ENCODE measurements at regions not wholly inside any gene's neighbourhood (a gene's known extent, or its start where the extent isn't known, plus 50 kb on each side); places are given as distances from the start of the nearest gene placed in this dataset.

GRCh38 chr9:129339539-129340157 is 161.6 kb upstream of the IER5L start:
- H3K4me1 Mint-ChIP-seq, result peaks cover 18% of the 10 kb centered on the region
- no peak overlapping the region for H3K4me3 Mint-ChIP-seq
- H3K9me3 Mint-ChIP-seq, result no peaks in the 10 kb centered on the region
- H3K36me3 Mint-ChIP-seq, result no peaks in the 10 kb centered on the region
- no peaks in the 10 kb centered on the region for H3K27me3 Mint-ChIP-seq
- H3K27ac Mint-ChIP-seq, result no peak overlapping the region

- no peaks in the 10 kb centered on the region for H3K9me3 Mint-ChIP-seq
- no peaks in the 10 kb centered on the region for H3K27me3 Mint-ChIP-seq
- no peak overlapping the region for H3K4me3 Mint-ChIP-seq
- peaks cover 22% of the 10 kb centered on the region for H3K4me1 Mint-ChIP-seq
- H3K36me3 Mint-ChIP-seq, result no peaks in the 10 kb centered on the region
- no peak overlapping the region for H3K27ac Mint-ChIP-seq
These were observed 160.8 kb upstream of the IER5L start for GRCh38 chr9:129338724-129339430.

- Mint-ChIP-seq H3K27ac (no peak overlapping the region), H3K4me1 (peaks cover 26% of the 10 kb centered on the region), H3K27me3 (no peaks in the 10 kb centered on the region), H3K4me3 (no peak overlapping the region), H3K36me3 (no peaks in the 10 kb centered on the region), H3K9me3 (no peaks in the 10 kb centered on the region)
These were observed 159.5 kb upstream of the IER5L start for GRCh38 chr9:129337336-129338140.

- no peaks in the 10 kb centered on the region for H3K36me3 Mint-ChIP-seq
- no peaks in the 10 kb centered on the region for H3K27me3 Mint-ChIP-seq
- H3K4me1 Mint-ChIP-seq, result peaks cover 26% of the 10 kb centered on the region
- no peak overlapping the region for H3K27ac Mint-ChIP-seq
- H3K4me3 Mint-ChIP-seq, result peak overlapping the region; percentile 82
- H3K9me3 Mint-ChIP-seq, result no peaks in the 10 kb centered on the region
These were observed 158.7 kb upstream of the IER5L start for GRCh38 chr9:129336601-129337331.

GRCh38 chr9:129336130-129336528 is 158.1 kb upstream of the IER5L start:
- Mint-ChIP-seq H3K4me3 (peak overlapping the region; percentile 82), H3K36me3 (no peaks in the 10 kb centered on the region), H3K27ac (no peak overlapping the region), H3K4me1 (peaks cover 26% of the 10 kb centered on the region), H3K27me3 (no peaks in the 10 kb centered on the region), H3K9me3 (no peaks in the 10 kb centered on the region)

- H3K4me1 Mint-ChIP-seq, result peaks cover 26% of the 10 kb centered on the region
- H3K36me3 Mint-ChIP-seq, result no peaks in the 10 kb centered on the region
- H3K9me3 Mint-ChIP-seq, result no peaks in the 10 kb centered on the region
- H3K27me3 Mint-ChIP-seq, result no peaks in the 10 kb centered on the region
- H3K4me3 Mint-ChIP-seq, result peak overlapping the region; percentile 82
- H3K27ac Mint-ChIP-seq, result no peak overlapping the region
These were observed 157.5 kb upstream of the IER5L start for GRCh38 chr9:129335464-129336129.

GRCh38 chr9:129334105-129334935 is 156.3 kb upstream of the IER5L start:
- Mint-ChIP-seq H3K4me1 (peaks cover 26% of the 10 kb centered on the region), H3K27ac (peak overlapping the region; percentile 44), H3K4me3 (peak overlapping the region; percentile 73), H3K9me3 (no peaks in the 10 kb centered on the region), H3K36me3 (no peaks in the 10 kb centered on the region), H3K27me3 (no peaks in the 10 kb centered on the region)

GRCh38 chr9:129333617-129334104 is 155.6 kb upstream of the IER5L start:
- Mint-ChIP-seq H3K4me1 (peaks cover 31% of the 10 kb centered on the region), H3K9me3 (no peaks in the 10 kb centered on the region), H3K36me3 (no peaks in the 10 kb centered on the region), H3K27me3 (no peaks in the 10 kb centered on the region), H3K27ac (peak overlapping the region; percentile 44), H3K4me3 (peak overlapping the region; percentile 73)

- Mint-ChIP-seq H3K4me1 (peaks cover 38% of the 10 kb centered on the region), H3K4me3 (no peak overlapping the region), H3K9me3 (no peaks in the 10 kb centered on the region), H3K27me3 (no peaks in the 10 kb centered on the region), H3K27ac (no peak overlapping the region), H3K36me3 (no peaks in the 10 kb centered on the region)
These were observed 154.5 kb upstream of the IER5L start for GRCh38 chr9:129332581-129332980.

- Mint-ChIP-seq H3K9me3 (no peaks in the 10 kb centered on the region), H3K27ac (no peak overlapping the region), H3K27me3 (no peaks in the 10 kb centered on the region), H3K36me3 (no peaks in the 10 kb centered on the region), H3K4me1 (peaks cover 37% of the 10 kb centered on the region), H3K4me3 (no peak overlapping the region)
These were observed 153.9 kb upstream of the IER5L start for GRCh38 chr9:129331772-129332500.

- no peak overlapping the region for H3K4me3 Mint-ChIP-seq
- H3K9me3 Mint-ChIP-seq, result no peaks in the 10 kb centered on the region
- H3K27me3 Mint-ChIP-seq, result no peaks in the 10 kb centered on the region
- no peak overlapping the region for H3K27ac Mint-ChIP-seq
- peaks cover 33% of the 10 kb centered on the region for H3K4me1 Mint-ChIP-seq
- H3K36me3 Mint-ChIP-seq, result no peaks in the 10 kb centered on the region
These were observed 153.4 kb upstream of the IER5L start for GRCh38 chr9:129331493-129331765.

- Mint-ChIP-seq H3K27me3 (no peaks in the 10 kb centered on the region), H3K36me3 (no peaks in the 10 kb centered on the region), H3K27ac (no peak overlapping the region), H3K4me1 (peaks cover 30% of the 10 kb centered on the region), H3K9me3 (no peaks in the 10 kb centered on the region), H3K4me3 (no peak overlapping the region)
These were observed 152.8 kb upstream of the IER5L start for GRCh38 chr9:129330711-129331492.

GRCh38 chr9:129328355-129329042 is 150.4 kb upstream of the IER5L start:
- H3K4me1 Mint-ChIP-seq, result peaks cover 17% of the 10 kb centered on the region
- H3K27ac Mint-ChIP-seq, result no peak overlapping the region
- H3K4me3 Mint-ChIP-seq, result no peak overlapping the region
- H3K27me3 Mint-ChIP-seq, result no peaks in the 10 kb centered on the region
- no peaks in the 10 kb centered on the region for H3K9me3 Mint-ChIP-seq
- H3K36me3 Mint-ChIP-seq, result no peaks in the 10 kb centered on the region

Measured in activated naive CD4-positive, alpha-beta T cell treated with anti-CD3 and anti-CD28 coated beads, Interleukin-2, amount 50 U/mL, for 24 hours (primary cell).